ENCODE measurements at regions not wholly inside any gene's neighbourhood (a gene's known extent, or its start where the extent isn't known, plus 50 kb on each side); places are given as distances from the start of the nearest gene placed in this dataset.
A peak's percentile ranks its signal among the peaks of the same experiment; 100 is the strongest.

DNA sequence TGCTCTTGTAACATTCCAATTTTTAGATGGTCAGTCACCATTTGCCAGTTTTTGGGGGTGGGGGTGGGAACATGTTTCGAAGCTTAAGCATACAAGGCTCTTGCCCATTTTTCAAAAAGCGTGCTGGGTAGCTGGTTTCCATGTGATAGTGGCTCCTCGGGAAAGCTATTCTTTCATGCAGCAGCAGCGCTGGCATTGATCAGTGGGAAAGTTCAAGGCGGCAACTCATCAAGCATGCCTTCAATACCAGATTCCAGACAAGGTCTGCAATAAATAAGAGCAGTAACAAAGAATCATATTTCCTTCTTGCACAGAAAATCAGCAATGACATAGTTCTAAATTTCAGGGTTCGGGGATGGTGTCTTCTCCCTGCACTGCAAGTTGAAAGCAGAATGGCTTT, 133.5 kb upstream of the ONECUT1 start:
- no peak for DNase-seq (ENCODE audit: low read depth in 3 of 3, low spot score in 2 of 3)

- no peak for DNase-seq (ENCODE audit: low read depth in 3 of 3, low spot score in 2 of 3)
Measured at GRCh38 chr15:52922871-52923270, 132.7 kb upstream of the ONECUT1 start.

DNA sequence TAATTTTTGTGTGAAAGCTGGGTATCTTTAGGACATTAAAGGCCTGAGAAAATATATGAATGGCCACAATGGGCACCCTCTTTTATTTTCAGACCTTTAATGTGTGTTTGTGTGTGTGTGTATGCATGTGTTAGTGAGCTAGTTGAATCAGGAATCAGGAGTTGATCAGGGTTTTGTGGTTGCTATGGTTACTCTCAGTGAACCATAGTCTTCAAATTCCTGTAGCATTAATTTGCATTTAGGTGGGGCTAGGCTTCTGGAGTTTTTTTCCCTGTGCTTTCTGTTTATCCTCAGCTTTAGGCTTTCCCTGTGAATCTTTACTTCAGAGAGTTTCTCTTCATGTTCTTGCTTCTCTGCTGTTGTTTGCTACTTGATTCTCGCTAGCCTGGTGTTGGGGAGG, 122.0 kb upstream of the ONECUT1 start:
- DNase-seq (ENCODE audit: low read depth in 3 of 3, low spot score in 2 of 3) = peak in 1 of 3 donors; percentile 2

GRCh38 chr15:52893338-52893737, 103.2 kb upstream of the ONECUT1 start:
- no peak for DNase-seq (ENCODE audit: low read depth in 3 of 3, low spot score in 2 of 3)

DNA sequence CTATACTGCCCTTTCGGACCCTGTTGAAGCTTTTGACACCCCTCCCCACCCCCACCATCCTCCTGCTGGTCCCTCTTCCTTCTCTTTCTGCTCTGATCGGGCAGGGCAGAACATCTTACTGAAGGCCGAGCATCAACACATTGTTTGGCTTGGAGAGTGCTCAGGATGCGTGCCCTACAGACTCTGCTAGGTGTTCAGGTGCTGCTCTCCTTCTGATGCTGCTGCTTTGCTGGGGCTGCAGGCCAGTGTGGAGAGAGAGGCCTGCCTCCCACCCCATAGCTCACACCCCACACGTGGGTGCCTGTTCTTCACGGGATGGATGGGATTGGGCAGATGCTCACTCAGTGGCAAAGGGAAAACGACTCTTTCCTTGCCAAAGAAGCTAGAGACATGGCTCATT, 89.8 kb upstream of the ONECUT1 start:
- DNase-seq (ENCODE audit: low read depth in 3 of 3, low spot score in 2 of 3) = no peak

DNA sequence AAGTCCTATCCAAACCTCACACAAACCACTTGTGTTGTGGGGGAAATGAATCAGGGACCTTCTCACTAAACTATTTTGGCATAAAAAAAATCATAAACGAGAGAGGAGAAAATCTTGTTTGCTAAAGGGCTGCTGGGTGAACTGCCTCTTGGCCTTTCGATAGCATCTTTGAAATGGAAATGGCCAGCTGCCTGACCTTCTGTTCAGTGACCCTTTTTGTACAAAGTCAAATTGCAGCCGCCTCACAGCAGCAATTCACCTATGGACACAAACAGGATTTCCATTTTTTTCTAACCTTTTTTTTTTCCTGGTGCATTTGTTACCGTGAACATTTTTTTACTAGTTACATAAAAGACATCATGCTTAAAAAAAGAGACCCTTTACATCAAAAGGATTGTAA, 89.0 kb upstream of the ONECUT1 start:
- no peak for DNase-seq (ENCODE audit: low read depth in 3 of 3, low spot score in 2 of 3)

GRCh38 chr15:52876991-52877663, 87.0 kb upstream of the ONECUT1 start:
- DNase-seq (ENCODE audit: low read depth in 3 of 3, low spot score in 2 of 3) = no peak

DNA sequence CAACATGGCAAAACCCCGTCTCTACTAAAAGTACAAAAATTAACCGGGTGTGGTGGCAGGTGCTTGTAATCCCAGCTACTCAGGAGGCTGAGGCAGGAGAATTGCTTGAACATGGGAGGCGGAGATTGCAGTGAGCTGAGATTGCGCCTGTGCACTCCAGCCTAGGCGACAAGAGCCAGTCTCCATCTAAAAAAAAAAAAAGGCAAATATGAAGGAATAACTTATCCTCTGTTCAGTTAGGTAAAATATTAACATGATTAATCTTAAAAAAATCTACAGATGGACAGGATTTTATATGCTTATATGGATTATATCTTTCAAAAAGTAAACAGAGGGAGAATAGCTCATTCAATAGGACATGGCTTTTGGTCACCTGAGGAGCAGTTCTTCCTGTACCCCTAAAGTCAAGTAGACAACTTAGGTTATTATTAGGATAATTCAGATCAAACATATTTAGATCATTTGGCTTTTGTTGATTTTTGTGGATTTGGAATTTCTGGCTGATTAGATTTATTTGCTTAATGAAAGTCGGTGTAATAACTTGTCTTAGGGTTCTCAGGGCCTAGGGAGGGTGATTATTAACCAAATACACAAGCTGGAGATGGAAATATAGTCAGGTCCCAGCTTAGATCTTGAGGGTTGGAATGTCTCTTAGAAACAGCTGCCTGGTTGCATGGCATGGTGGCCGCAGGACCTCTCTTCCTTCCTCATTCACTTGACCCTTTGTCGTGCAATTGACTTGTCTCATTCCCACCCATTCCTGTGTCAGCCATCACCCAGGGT, 82.1 kb upstream of the ONECUT1 start:
- no peak for DNase-seq (ENCODE audit: low read depth in 3 of 3, low spot score in 2 of 3)

DNA sequence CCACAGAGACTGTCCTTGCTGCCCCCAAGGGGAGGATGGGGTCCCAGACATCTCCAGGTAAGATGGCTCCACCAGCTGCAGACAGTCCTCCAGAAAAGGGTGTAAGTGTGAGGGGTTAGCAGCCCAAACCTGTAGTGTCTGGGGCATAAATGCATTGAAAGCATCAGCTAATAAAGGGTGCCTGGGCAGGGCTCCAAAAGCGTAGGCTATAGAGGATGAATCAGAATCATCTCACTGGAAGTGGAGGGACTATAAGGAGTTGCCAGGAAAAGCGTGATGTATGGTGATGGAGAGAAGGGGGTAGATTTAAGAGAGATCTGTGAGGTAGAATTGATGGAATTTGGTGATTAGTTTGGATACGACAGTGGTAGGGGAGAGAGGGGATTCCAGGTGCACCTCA, 79.9 kb upstream of the ONECUT1 start:
- DNase-seq (ENCODE audit: low read depth in 3 of 3, low spot score in 2 of 3) = no peak

- DNase-seq (ENCODE audit: low read depth in 3 of 3, low spot score in 2 of 3) = no peak
Measured at GRCh38 chr15:52866698-52867097, 76.6 kb upstream of the ONECUT1 start.

DNA sequence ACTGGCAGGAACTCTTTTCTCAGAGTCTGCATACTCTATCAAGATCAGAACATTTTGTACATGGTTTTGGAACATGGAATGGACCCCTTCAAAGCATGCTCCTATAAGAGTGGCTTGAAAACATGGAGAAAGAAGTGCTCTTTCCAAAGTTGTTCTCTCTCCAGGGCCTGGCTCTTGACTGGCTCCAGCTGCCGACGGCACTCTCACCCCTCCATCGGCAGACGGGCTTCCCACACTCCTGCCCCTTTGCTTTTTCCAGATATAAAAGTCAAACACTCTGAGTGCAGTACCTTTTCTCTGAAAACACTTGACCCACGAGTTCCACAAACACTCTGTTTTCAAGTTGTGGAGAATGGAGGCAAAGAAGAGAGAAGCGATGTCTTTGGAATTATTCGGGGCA, 72.5 kb upstream of the ONECUT1 start:
- DNase-seq (ENCODE audit: low read depth in 3 of 3, low spot score in 2 of 3) = no peak

GRCh38 chr15:52858782-52859176, 68.6 kb upstream of the ONECUT1 start:
- DNase-seq (ENCODE audit: low read depth in 3 of 3, low spot score in 2 of 3) = no peak

- no peak for DNase-seq (ENCODE audit: low read depth in 3 of 3, low spot score in 2 of 3)
Measured at GRCh38 chr15:52857937-52858781, 68.0 kb upstream of the ONECUT1 start.

DNA sequence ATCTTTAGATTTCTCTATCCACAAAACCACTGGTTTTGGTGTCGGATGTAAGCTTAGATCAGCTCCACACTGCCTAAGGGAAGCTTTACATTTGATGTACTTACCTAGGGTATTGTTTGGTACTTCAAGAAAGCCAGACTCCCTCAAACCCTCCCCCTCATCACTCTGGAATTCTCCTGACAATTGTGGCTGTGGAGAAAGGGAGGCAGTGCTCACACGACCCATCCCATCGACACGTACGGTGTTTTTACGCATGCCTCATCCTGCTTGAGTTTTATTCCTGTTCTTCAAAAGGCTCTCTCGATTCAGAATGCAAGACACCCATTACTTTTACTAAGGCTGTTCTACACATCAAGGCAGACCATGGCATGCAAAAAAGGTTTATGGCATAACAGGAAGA, 67.3 kb upstream of the ONECUT1 start:
- DNase-seq (ENCODE audit: low read depth in 3 of 3, low spot score in 2 of 3) = no peak

- no peak for DNase-seq (ENCODE audit: low read depth in 3 of 3, low spot score in 2 of 3)
Measured at GRCh38 chr15:52856286-52856685, 66.2 kb upstream of the ONECUT1 start.

- DNase-seq (ENCODE audit: low read depth in 3 of 3, low spot score in 2 of 3) = no peak
Measured at GRCh38 chr15:52855157-52855556, 65.0 kb upstream of the ONECUT1 start.

- DNase-seq (ENCODE audit: low read depth in 3 of 3, low spot score in 2 of 3) = no peak
Measured at GRCh38 chr15:52844823-52845222, 54.7 kb upstream of the ONECUT1 start.

All from right renal cortex interstitium (tissue), 3 donors.